Right lobe of liver (tissue), 6 donors: ENCODE measurements at regions not wholly inside any gene's neighbourhood (a gene's known extent, or its start where the extent isn't known, plus 50 kb on each side); places are given as distances from the start of the nearest gene placed in this dataset.
A peak's percentile ranks its signal among the peaks of the same experiment; 100 is the strongest.

Experiments used
- ATAC-seq, 4 donors: fragments of 200-7000 bp; cut with Tn5 transposase; one replicate each; pipeline ENCODE4 v1.9.1; 2020; ENCODE audit warnings: mild to moderate bottlenecking in 4 of 4, moderate library complexity in 4 of 4
- DNase-seq, 3 donors: peaks; one replicate each; pipeline ENCODE4 v3.0.0-alpha.2; 2020
- H3K27ac ChIP-seq, 3 donors: fragments of 200-600 bp; one replicate each; pipeline ENCODE4 v1.8.0; 2022
- H3K27me3 ChIP-seq, 2 donors: fragments of 200-600 bp; one replicate each; pipeline ENCODE4 v1.8.0; 2022
- H3K36me3 ChIP-seq, 4 donors: fragments of 200-600 bp; sonication (generic) in 1 of 4; one replicate each; pipeline versions ENCODE4 v1.5.1 to v1.8.0; 2017 to 2022; ENCODE audit warnings: control low read depth in 1 of 4
- H3K4me1 ChIP-seq, 4 donors: fragments of 200-600 bp; sonication (generic) in 1 of 4; one replicate each; pipeline versions ENCODE4 v1.5.1 to v1.8.0; 2017 to 2022; ENCODE audit warnings: control low read depth in 1 of 4
- H3K4me3 ChIP-seq, 3 donors: fragments of 200-600 bp; one replicate each; pipeline ENCODE4 v1.8.0; 2022
- H3K9me3 ChIP-seq, 4 donors: fragments of 200-600 bp; sonication (generic) in 1 of 4; one replicate each; pipeline versions ENCODE4 v1.5.1 to v1.8.0; 2017 to 2022; ENCODE audit warnings: control low read depth in 1 of 4
- POLR2A ChIP-seq: fragments of 450-650 bp; IDR thresholded peaks from one replicate; pipeline ENCODE4 v1.6.1; 2017; ENCODE audit warnings: antibody characterized with exemption, mild to moderate bottlenecking
- WGBS: methylation state at CpG from one replicate; pipeline ENCODE4 v1.1.6; 2018; ENCODE audit warnings: low coverage, low lambda C conversion rate; ENCODE audit not compliant: insufficient coverage; ENCODE audit errors: missing lambda C conversion rate; 5-methylcytosine and 5-hydroxymethylcytosine counted together
- intact Hi-C, 2 donors: fragments of 100-400 bp; cut with DNase I; formaldehyde crosslinking; loops; one replicate each; pipeline versions ENCODE4 v1.11.2 to v1.14.1; 2022
- TF ChIP-seq, protein P1 (sequence below), 4 donors: fragments of 200-600 bp in 3 of 4; fragments of 450-650 bp in 1 of 4; IDR thresholded peaks; one replicate each; pipeline versions ENCODE4 v1.5.1 to v1.8.0; 2016 to 2022; ENCODE audit warnings: antibody characterized with exemption in 4 of 4, mild to moderate bottlenecking in 2 of 4
- donor health status: DM: no; HTN: yes; CAD: no.
- donor health status: DM: no; HTN: no; CAD: no.
- donor health status: DM: no; HTN: no; CAD: no.
- donor health status: DM: no; HTN: yes; CAD: no.
- donor health status: DM: no; HTN: yes; CAD: no.

DNA sequence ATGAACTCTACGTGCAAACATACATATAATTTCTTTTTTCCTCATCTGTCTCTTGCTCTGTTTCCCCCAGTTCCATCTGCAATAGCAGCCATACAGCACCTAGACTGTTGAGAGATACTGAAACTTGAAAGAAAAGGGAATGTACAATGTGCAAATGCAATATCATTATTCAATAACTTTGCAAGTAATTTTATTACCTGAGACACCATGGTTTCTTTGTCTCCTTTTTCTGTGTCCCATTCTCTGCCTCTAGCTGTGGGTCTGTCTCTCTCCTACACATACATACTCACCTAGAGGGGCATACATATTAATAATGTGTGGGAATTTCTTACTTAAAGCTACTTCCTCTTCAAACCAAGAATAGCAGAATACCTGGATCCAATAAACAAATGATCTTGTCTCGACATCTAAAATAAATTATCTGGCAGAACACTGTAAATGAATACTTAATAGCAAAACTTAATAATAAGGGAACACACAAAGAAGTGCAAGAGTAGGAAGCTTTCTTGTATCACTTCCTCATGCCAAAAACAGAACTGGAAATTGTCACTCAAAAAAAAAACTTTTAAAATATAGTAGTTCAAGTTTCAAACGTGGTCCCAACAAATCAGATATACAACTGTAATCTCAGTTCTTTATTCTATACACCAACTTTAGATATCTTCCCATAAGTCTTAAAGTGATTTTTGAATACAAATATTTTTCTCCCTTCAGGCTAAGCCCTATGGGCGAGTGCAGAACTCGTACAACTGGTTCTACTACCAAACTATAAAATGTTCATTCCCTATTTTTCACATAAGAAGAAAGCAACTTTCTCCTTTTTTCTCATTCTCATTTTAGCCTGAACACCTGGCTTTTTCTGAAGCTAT, 194.6 kb downstream of the NRIP1 start:
- intact Hi-C loops, result loop anchor here in 1 of 2 donors (10.0 kb wide), 1 partner anchor 195 kb away; the partner anchor contains the start of gene NRIP1
- no peak for TF ChIP-seq POLR2A
- TF ChIP-seq, protein P1, sequence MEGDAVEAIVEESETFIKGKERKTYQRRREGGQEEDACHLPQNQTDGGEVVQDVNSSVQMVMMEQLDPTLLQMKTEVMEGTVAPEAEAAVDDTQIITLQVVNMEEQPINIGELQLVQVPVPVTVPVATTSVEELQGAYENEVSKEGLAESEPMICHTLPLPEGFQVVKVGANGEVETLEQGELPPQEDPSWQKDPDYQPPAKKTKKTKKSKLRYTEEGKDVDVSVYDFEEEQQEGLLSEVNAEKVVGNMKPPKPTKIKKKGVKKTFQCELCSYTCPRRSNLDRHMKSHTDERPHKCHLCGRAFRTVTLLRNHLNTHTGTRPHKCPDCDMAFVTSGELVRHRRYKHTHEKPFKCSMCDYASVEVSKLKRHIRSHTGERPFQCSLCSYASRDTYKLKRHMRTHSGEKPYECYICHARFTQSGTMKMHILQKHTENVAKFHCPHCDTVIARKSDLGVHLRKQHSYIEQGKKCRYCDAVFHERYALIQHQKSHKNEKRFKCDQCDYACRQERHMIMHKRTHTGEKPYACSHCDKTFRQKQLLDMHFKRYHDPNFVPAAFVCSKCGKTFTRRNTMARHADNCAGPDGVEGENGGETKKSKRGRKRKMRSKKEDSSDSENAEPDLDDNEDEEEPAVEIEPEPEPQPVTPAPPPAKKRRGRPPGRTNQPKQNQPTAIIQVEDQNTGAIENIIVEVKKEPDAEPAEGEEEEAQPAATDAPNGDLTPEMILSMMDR (IDR thresholded peaks at IDR 0.05), result no peak
- 68% methylated on average over 5 of the region's 5 CpGs for WGBS
- no peaks in the 10 kb centered on the region for H3K36me3 ChIP-seq
- no peaks in the 10 kb centered on the region for H3K27me3 ChIP-seq
- DNase-seq, result no peak
- H3K4me1 ChIP-seq, result peaks cover 0 to 1% (median under 1%) of the 10 kb centered on the region in 4 donors
- no peak overlapping the region for H3K4me3 ChIP-seq
- no peaks in the 10 kb centered on the region for H3K9me3 ChIP-seq
- H3K27ac ChIP-seq, result no peak overlapping the region
- ATAC-seq, result no peak

DNA sequence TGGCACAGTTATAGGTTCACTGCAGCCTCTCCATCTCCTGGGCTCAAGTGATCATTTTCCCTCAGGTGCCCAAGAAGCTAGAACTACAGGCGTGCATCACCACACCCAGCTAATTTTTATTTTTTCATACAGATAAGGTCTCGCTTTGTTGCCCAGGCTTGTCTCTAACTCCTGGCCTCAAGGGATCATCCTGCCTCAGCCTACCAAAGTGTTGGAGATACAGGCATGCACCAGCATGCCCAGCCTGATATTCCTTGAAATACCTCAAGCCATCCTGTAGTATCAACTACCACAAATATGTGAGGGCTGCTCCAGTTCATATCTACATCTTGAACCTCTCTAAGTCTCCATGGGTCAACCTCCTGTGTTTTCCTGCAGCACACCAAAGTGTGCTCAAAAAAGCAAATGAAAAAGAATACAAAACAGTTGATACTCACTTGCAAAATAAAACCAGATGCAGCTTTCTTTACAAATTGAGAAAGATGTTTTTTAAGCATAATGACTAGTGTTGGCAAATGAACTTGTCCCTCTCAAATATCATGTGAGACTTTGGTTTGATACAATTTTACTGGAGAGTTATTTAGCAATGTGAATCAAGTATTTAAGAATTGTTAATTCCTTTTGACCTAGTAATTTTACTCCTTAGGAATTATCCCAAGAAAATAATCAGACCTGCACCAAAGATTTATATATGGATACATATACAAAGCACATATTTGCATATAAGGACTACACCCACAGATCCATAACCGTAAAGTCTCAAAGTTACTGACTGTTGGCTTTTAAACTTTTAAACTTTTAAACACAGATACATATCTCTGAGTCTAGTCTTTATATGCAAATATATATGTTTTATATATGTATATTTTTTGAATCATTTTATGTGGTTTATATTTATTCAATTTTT, 197.7 kb downstream of the NRIP1 start:
- H3K9me3 ChIP-seq, result no peaks in the 10 kb centered on the region
- TF ChIP-seq POLR2A, result no peak
- TF ChIP-seq, protein P1 (IDR thresholded peaks at IDR 0.05), result no peak
- H3K27me3 ChIP-seq, result no peaks in the 10 kb centered on the region
- peaks cover 0 to 23% (median 10%) of the 10 kb centered on the region in 4 donors for H3K4me1 ChIP-seq
- DNase-seq (no peak), ATAC-seq (no peak)
- H3K4me3 ChIP-seq, result no peak overlapping the region
- no peaks in the 10 kb centered on the region for H3K36me3 ChIP-seq
- intact Hi-C loops, result loop anchor here in 1 of 2 donors (10.0 kb wide), 1 partner anchor 198 kb away; the partner anchor contains the start of gene NRIP1
- no peak overlapping the region for H3K27ac ChIP-seq
- 97% methylated on average over 3 of the region's 3 CpGs for WGBS

- Histone ChIP-seq H3K27me3 (no peaks in the 10 kb centered on the region), H3K4me3 (no peak overlapping the region), H3K27ac (peak overlapping the region; percentile 51 to 65 (median 58)), H3K4me1 (peaks cover 0 to 23% (median 10%) of the 10 kb centered on the region in 4 donors), H3K9me3 (no peaks in the 10 kb centered on the region), H3K36me3 (no peaks in the 10 kb centered on the region)
- ATAC-seq, result peak; percentile 92 to 96 (median 95)
- 8% methylated on average over 9 of the region's 9 CpGs for WGBS
- intact Hi-C loops, result loop anchor here in 1 of 2 donors (10.0 kb wide), 1 partner anchor 200 kb away; the partner anchor contains the start of gene NRIP1
- DNase-seq, result peak; percentile 86 to 88 (median 88)
- no peak for TF ChIP-seq POLR2A
- TF ChIP-seq, protein P1 (IDR thresholded peaks at IDR 0.05), result peak; percentile 59 to 68 (median 66)
These were observed 200.4 kb downstream of the NRIP1 start for GRCh38 chr21:14864211-14865021.

DNA sequence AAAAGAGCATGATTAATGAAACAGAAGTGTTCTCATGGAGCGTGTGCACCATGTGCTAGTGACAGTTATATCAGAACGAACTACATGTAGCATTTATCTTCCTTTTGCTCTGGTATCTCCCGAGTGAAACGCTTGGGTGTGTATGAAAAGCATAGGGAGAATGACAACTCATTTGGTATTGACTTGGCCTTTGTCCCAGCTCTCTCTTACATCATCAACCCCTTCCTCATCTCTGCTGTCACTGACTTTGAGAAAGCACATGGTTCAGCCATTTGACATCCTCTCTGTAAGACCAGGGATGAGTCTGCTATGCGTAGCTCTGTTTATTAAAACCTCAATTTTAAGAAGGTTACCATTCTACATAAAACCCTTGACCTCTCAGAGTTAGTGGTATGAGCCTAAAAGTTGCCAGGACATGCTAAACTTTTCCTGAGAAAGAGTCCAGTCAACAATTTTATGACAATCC, 201.0 kb downstream of the NRIP1 start:
- ATAC-seq (peak; percentile 15 to 44 (median 36)), DNase-seq (no peak)
- H3K36me3 ChIP-seq, result no peaks in the 10 kb centered on the region
- WGBS, result 30% methylated on average over 5 of the region's 5 CpGs
- TF ChIP-seq POLR2A, result no peak
- TF ChIP-seq, protein P1 (IDR thresholded peaks at IDR 0.05), result no peak
- H3K9me3 ChIP-seq, result no peaks in the 10 kb centered on the region
- intact Hi-C loops, result loop anchor here in 1 of 2 donors (10.0 kb wide), 1 partner anchor 201 kb away; the partner anchor contains the start of gene NRIP1
- no peaks in the 10 kb centered on the region for H3K27me3 ChIP-seq
- H3K4me1 ChIP-seq, result peaks cover 0 to 23% (median 10%) of the 10 kb centered on the region in 4 donors
- H3K4me3 ChIP-seq, result no peak overlapping the region
- H3K27ac ChIP-seq, result peak overlapping the region; percentile 51 to 65 (median 58)
